Esophagus squamous epithelium (tissue), 5 donors: ENCODE measurements at regions not wholly inside any gene's neighbourhood (a gene's known extent, or its start where the extent isn't known, plus 50 kb on each side); places are given as distances from the start of the nearest gene placed in this dataset.
A peak's percentile ranks its signal among the peaks of the same experiment; 100 is the strongest.

Source experiments
- DNase-seq: peaks from one replicate; lab custom pipeline; 2025; lab: John Stamatoyannopoulos, UW
- H3K27ac ChIP-seq, 4 donors: fragments of 200-600 bp; sonication (generic); one replicate each; pipeline ENCODE4 v1.5.1; 2016 to 2019; ENCODE audit warnings: mild to moderate bottlenecking in 1 of 4
- H3K27me3 ChIP-seq, 4 donors: fragments of 200-600 bp; sonication (generic); 1 replicate in 3 of 4; 2 replicates in 1 of 4; pipeline versions ENCODE4 v1.5.1 to v1.6.0; 2017 to 2021; ENCODE audit warnings: antibody characterized with exemption in 1 of 4
- H3K36me3 ChIP-seq, 3 donors: fragments of 200-600 bp; sonication (generic); one replicate each; pipeline ENCODE4 v1.5.1; 2016 to 2019
- H3K4me1 ChIP-seq, 3 donors: fragments of 200-600 bp; sonication (generic); one replicate each; pipeline ENCODE4 v1.5.1; 2017 to 2019
- H3K4me3 ChIP-seq, 4 donors: fragments of 200-600 bp; sonication (generic); 1 replicate in 3 of 4; 2 replicates in 1 of 4; pipeline ENCODE4 v1.5.1; 2016 to 2019; ENCODE audit warnings: mild to moderate bottlenecking in 2 of 4, moderate library complexity in 1 of 4
- H3K9me3 ChIP-seq, 3 donors: fragments of 200-600 bp; sonication (generic); one replicate each; pipeline ENCODE4 v1.5.1; 2016 to 2019
- POLR2A ChIP-seq, 4 donors: fragments of 450-650 bp; IDR thresholded peaks; one replicate each; pipeline ENCODE4 v1.6.1; 2017; ENCODE audit warnings: antibody characterized with exemption in 4 of 4, mild to moderate bottlenecking in 4 of 4, moderate library complexity in 3 of 4
- WGBS, 2 donors: methylation state at CpG; one replicate each; pipeline ENCODE4 v1.1.5; 2018; 5-methylcytosine and 5-hydroxymethylcytosine counted together
- intact Hi-C: fragments of 100-400 bp; cut with DNase I; formaldehyde crosslinking; loops from one replicate; pipeline ENCODE4 v1.15.0; 2022
- TF ChIP-seq, protein P1 (sequence below), 6 experiments: fragments of 450-650 bp in 4 of 6; fragments of 200-600 bp in 2 of 6; sonication (generic) in 2 of 6; IDR thresholded peaks; one replicate each; pipeline ENCODE4 v1.5.1; 2016 to 2019; ENCODE audit warnings: antibody characterized with exemption in 6 of 6, mild to moderate bottlenecking in 4 of 6, moderate library complexity in 4 of 6
- donor health status: DM: yes; HTN: yes; CAD: no.

GRCh38 chr2:240256704-240257637, 116.5 kb upstream of the OTOS start:
- intact Hi-C loops = no loop called here
- TF ChIP-seq, protein P1, sequence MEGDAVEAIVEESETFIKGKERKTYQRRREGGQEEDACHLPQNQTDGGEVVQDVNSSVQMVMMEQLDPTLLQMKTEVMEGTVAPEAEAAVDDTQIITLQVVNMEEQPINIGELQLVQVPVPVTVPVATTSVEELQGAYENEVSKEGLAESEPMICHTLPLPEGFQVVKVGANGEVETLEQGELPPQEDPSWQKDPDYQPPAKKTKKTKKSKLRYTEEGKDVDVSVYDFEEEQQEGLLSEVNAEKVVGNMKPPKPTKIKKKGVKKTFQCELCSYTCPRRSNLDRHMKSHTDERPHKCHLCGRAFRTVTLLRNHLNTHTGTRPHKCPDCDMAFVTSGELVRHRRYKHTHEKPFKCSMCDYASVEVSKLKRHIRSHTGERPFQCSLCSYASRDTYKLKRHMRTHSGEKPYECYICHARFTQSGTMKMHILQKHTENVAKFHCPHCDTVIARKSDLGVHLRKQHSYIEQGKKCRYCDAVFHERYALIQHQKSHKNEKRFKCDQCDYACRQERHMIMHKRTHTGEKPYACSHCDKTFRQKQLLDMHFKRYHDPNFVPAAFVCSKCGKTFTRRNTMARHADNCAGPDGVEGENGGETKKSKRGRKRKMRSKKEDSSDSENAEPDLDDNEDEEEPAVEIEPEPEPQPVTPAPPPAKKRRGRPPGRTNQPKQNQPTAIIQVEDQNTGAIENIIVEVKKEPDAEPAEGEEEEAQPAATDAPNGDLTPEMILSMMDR (IDR thresholded peaks at IDR 0.05) = no peak
- TF ChIP-seq POLR2A (IDR thresholded peaks at IDR 0.05) = no peak
- H3K27me3 ChIP-seq = no peaks in the 10 kb centered on the region
- no peak for DNase-seq
- H3K27ac ChIP-seq = peak overlapping the region in 1 of 4 donors; percentile 46
- 91 to 94% methylated on average over 6 to 10 of the region's 26 CpGs for WGBS, 2 donors
- H3K4me1 ChIP-seq = peaks cover 0 to 33% (median 4%) of the 10 kb centered on the region in 3 donors
- H3K9me3 ChIP-seq = no peaks in the 10 kb centered on the region
- no peak overlapping the region for H3K4me3 ChIP-seq
- H3K36me3 ChIP-seq = no peaks in the 10 kb centered on the region

DNA sequence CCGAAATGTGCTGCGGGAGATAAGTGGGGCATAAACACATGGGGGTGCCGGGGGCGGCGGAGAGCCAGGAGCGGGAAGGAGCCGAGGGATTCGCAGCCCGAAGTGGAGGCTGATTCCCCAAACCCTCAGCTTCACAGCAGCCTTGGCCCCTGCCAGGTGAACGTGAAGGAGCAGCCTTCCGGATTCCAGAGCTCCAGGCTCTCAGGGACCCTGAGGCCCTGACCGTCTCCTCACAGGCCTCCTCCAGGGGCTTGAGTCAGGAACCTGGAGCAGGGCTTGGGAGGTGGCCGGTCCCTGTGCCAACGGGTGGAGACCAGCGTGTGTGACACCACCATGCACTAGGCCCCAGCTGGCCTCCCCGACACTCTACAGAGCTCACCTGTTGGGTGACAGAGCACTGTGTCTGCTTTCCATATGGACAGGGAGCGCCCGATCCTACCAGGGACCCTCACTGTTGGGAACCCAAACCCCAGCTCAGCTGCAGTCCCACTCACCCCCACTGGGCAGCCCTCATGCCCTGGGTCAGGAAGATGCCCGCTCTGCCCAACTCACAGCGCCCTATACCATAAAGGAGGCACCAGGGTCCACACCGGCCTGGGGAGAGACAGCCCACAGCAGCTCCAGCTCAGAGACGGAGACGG, 117.6 kb upstream of the OTOS start:
- H3K27ac ChIP-seq = peak overlapping the region in 1 of 4 donors; percentile 84
- intact Hi-C loops = no loop called here
- no peak for DNase-seq
- H3K9me3 ChIP-seq = peaks cover 0 to 9% (median 8%) of the 10 kb centered on the region in 3 donors
- peaks cover 0 to 29% (median 4%) of the 10 kb centered on the region in 3 donors for H3K4me1 ChIP-seq
- H3K27me3 ChIP-seq = no peaks in the 10 kb centered on the region
- no peaks in the 10 kb centered on the region for H3K36me3 ChIP-seq
- no peak overlapping the region for H3K4me3 ChIP-seq
- TF ChIP-seq, protein P1 (IDR thresholded peaks at IDR 0.05) = no peak
- no peak for TF ChIP-seq POLR2A (IDR thresholded peaks at IDR 0.05)
- WGBS, 2 donors = 88 to 100% methylated on average over 2 to 8 of the region's 23 CpGs

DNA sequence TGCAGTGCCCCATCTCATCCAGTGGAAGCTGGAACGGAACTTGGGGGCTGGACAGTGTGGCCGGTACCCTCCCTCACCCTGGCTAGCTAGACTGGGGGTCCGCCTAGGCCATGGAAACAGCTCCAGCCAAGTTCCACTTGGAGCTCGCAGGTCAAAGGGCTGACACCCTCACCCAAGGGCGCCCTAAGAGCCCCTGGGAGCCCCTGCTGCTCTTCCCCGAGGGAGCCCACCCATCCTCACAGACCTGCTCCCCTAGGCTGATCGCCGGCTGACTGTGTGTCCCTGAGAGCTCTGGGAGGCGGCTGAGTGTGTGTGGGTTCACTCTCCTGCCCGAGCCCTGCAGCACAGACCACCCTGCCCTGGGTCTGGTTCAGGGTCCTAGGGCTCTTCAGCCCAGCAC, 118.2 kb upstream of the OTOS start:
- H3K27me3 ChIP-seq = no peaks in the 10 kb centered on the region
- H3K9me3 ChIP-seq = peaks cover 0 to 11% (median 11%) of the 10 kb centered on the region in 3 donors
- H3K4me1 ChIP-seq = peaks cover 0 to 29% (median 4%) of the 10 kb centered on the region in 3 donors
- H3K27ac ChIP-seq = peak overlapping the region in 3 of 4 donors; percentile 43 to 84 (median 69)
- no peak for TF ChIP-seq POLR2A (IDR thresholded peaks at IDR 0.05)
- TF ChIP-seq, protein P1 (IDR thresholded peaks at IDR 0.05) = no peak
- no peaks in the 10 kb centered on the region for H3K36me3 ChIP-seq
- no peak for DNase-seq
- intact Hi-C loops = no loop called here
- WGBS, 2 donors = 80 to 100% methylated on average over 2 of the region's 10 CpGs
- H3K4me3 ChIP-seq = no peak overlapping the region

- 68 to 74% methylated on average over 5 to 9 of the region's 17 CpGs for WGBS, 2 donors
- DNase-seq = no peak
- H3K9me3 ChIP-seq = peaks cover 0 to 11% (median 11%) of the 10 kb centered on the region in 3 donors
- H3K4me3 ChIP-seq = no peak overlapping the region
- intact Hi-C loops = no loop called here
- H3K27me3 ChIP-seq = no peaks in the 10 kb centered on the region
- peak overlapping the region; percentile 16 to 84 (median 56) for H3K27ac ChIP-seq
- peaks cover 0 to 29% (median 4%) of the 10 kb centered on the region in 3 donors for H3K4me1 ChIP-seq
- TF ChIP-seq, protein P1 (IDR thresholded peaks at IDR 0.05) = no peak
- TF ChIP-seq POLR2A (IDR thresholded peaks at IDR 0.05) = no peak
- no peaks in the 10 kb centered on the region for H3K36me3 ChIP-seq
These were observed 118.9 kb upstream of the OTOS start for GRCh38 chr2:240259201-240259923.
